Adrenal gland (tissue), 5 donors: ENCODE measurements at regions not wholly inside any gene's neighbourhood (a gene's known extent, or its start where the extent isn't known, plus 50 kb on each side); places are given as distances from the start of the nearest gene placed in this dataset.

Source experiments
- POLR2A ChIP-seq, 2 donors: fragments of 450-650 bp; IDR thresholded peaks; one replicate each; pipeline ENCODE4 v1.6.1; 2017; ENCODE audit warnings: antibody characterized with exemption in 2 of 2, mild to moderate bottlenecking in 2 of 2, moderate library complexity in 1 of 2
- TF ChIP-seq, protein P1 (sequence below), 6 experiments: fragments of 450-650 bp in 4 of 6; fragments of 200-600 bp in 2 of 6; sonication (generic) in 1 of 6; IDR thresholded peaks; 1 replicate in 5 of 6; 2 replicates in 1 of 6; pipeline versions ENCODE4 v1.5.1 to v1.8.0; 2016 to 2021; ENCODE audit warnings: antibody characterized with exemption in 6 of 6, mild to moderate bottlenecking in 2 of 6, moderate library complexity in 1 of 6
- donor health status: DM: no; HTN: no; CAD: no.

DNA sequence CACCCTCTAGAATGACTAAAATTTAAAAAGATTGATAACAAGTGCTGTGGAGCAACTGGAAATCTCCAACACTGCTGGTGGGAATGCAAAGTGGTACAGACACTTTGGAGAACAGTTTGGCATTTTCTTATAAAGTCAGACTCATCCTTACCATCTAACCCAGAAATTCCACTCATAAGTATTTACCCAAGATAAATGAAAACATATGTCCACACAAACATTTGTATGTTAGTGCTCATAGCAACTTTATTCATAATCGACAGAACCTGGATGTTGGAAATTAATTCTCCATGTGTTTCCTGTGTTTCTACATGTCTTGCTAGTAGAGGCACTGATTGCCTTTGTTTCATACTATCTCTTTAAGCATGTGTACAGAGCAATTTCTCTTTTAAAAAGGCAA is 282.4 kb downstream of the AHR start:
- TF ChIP-seq, protein P1, sequence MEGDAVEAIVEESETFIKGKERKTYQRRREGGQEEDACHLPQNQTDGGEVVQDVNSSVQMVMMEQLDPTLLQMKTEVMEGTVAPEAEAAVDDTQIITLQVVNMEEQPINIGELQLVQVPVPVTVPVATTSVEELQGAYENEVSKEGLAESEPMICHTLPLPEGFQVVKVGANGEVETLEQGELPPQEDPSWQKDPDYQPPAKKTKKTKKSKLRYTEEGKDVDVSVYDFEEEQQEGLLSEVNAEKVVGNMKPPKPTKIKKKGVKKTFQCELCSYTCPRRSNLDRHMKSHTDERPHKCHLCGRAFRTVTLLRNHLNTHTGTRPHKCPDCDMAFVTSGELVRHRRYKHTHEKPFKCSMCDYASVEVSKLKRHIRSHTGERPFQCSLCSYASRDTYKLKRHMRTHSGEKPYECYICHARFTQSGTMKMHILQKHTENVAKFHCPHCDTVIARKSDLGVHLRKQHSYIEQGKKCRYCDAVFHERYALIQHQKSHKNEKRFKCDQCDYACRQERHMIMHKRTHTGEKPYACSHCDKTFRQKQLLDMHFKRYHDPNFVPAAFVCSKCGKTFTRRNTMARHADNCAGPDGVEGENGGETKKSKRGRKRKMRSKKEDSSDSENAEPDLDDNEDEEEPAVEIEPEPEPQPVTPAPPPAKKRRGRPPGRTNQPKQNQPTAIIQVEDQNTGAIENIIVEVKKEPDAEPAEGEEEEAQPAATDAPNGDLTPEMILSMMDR (IDR thresholded peaks at IDR 0.05), result no peak
- TF ChIP-seq POLR2A (IDR thresholded peaks at IDR 0.05), result no peak
